ENCODE measurements at regions not wholly inside any gene's neighbourhood (a gene's known extent, or its start where the extent isn't known, plus 50 kb on each side); places are given as distances from the start of the nearest gene placed in this dataset.

DNA sequence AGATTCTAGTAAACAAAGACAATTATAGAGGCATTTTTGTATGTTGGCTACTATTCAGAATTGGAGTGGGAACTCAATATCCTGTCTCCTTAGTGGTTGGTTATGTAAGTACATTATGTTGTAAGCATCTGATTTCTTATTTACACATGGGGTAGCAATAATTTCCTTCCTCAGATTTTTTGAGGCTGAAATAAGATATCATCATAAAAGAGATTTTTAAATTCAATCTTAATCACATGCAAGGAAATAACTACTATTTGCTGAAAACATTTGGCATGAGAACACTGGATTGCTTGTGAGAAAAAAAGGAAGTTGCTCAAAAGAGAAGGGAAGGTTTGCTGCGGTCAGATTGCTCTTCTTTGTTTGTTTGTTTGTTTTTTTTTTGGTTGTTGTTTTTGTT is 437.7 kb upstream of the HS3ST1 start:
- Histone ChIP-seq H3K9me3 (ENCODE audit: control insufficient read depth in 1 of 2, insufficient read depth in 1 of 2, low read length in 2 of 2) (no peaks in the 10 kb centered on the region), H3K27ac (ENCODE audit: low read depth in 1 of 2, low read length in 2 of 2) (no peak overlapping the region), H3K4me3 (ENCODE audit: low read length) (no peak overlapping the region), H3K4me1 (ENCODE audit: insufficient read depth, low read length) (no peaks in the 10 kb centered on the region), H3K36me3 (ENCODE audit: insufficient read depth, low read length) (no peaks in the 10 kb centered on the region), H3K27me3 (ENCODE audit: control insufficient read depth in 1 of 2, insufficient read depth in 2 of 2, low read length in 2 of 2) (no peaks in the 10 kb centered on the region)
- peaks cover 4% of the 10 kb centered on the region for H3K27me3 Mint-ChIP-seq
- POLR2A ChIA-PET = no interaction called here
- no peak for DNase-seq
- H3K4me1 Mint-ChIP-seq (ENCODE audit: low read depth) = no peaks in the 10 kb centered on the region
- H3K9me3 Mint-ChIP-seq = peaks cover 2% of the 10 kb centered on the region
- CTCF ChIA-PET = no interaction called here
- intact Hi-C loops (cut with DNase I, micrococcal nuclease) = no loop called here
- no peak overlapping the region for H3K4me3 Mint-ChIP-seq
- H3K27ac Mint-ChIP-seq = no peak overlapping the region
- TF ChIP-seq, protein P1, sequence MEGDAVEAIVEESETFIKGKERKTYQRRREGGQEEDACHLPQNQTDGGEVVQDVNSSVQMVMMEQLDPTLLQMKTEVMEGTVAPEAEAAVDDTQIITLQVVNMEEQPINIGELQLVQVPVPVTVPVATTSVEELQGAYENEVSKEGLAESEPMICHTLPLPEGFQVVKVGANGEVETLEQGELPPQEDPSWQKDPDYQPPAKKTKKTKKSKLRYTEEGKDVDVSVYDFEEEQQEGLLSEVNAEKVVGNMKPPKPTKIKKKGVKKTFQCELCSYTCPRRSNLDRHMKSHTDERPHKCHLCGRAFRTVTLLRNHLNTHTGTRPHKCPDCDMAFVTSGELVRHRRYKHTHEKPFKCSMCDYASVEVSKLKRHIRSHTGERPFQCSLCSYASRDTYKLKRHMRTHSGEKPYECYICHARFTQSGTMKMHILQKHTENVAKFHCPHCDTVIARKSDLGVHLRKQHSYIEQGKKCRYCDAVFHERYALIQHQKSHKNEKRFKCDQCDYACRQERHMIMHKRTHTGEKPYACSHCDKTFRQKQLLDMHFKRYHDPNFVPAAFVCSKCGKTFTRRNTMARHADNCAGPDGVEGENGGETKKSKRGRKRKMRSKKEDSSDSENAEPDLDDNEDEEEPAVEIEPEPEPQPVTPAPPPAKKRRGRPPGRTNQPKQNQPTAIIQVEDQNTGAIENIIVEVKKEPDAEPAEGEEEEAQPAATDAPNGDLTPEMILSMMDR (IDR thresholded peaks at IDR 0.05) = no peak
- H3K36me3 Mint-ChIP-seq (ENCODE audit: low read depth) = no peaks in the 10 kb centered on the region
- ATAC-seq (ENCODE audit: poor library complexity) = no peak

DNA sequence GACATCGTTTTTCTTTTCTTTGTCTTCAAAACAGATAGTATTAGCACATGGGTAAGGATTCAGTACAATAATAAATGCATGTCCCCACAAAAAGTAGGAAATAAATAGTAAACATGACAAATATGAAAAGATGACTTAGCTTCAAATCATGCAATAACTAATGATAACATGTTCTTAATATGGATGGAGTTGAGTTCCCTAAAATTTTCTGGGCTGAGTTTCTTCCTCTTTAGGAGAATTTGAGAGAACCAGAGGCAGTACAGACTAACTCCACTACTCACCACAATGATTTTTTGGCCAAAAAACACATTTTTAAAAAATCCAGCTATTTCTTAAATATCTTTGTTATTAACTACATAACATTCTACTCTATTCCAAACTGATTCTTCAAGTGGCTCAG is 432.3 kb upstream of the HS3ST1 start:
- Histone ChIP-seq H3K4me3 (ENCODE audit: low read length) (no peak overlapping the region), H3K27me3 (ENCODE audit: control insufficient read depth in 1 of 2, insufficient read depth in 2 of 2, low read length in 2 of 2) (no peaks in the 10 kb centered on the region), H3K36me3 (ENCODE audit: insufficient read depth, low read length) (no peaks in the 10 kb centered on the region), H3K4me1 (ENCODE audit: insufficient read depth, low read length) (no peaks in the 10 kb centered on the region), H3K27ac (ENCODE audit: low read depth in 1 of 2, low read length in 2 of 2) (no peak overlapping the region), H3K9me3 (ENCODE audit: control insufficient read depth in 1 of 2, insufficient read depth in 1 of 2, low read length in 2 of 2) (no peaks in the 10 kb centered on the region)
- no peaks in the 10 kb centered on the region for H3K36me3 Mint-ChIP-seq (ENCODE audit: low read depth)
- no peak overlapping the region for H3K27ac Mint-ChIP-seq
- peaks cover 2% of the 10 kb centered on the region for H3K9me3 Mint-ChIP-seq
- intact Hi-C loops (cut with DNase I, micrococcal nuclease) = no loop called here
- no peaks in the 10 kb centered on the region for H3K4me1 Mint-ChIP-seq (ENCODE audit: low read depth)
- TF ChIP-seq, protein P1 (IDR thresholded peaks at IDR 0.05) = no peak
- CTCF ChIA-PET = no interaction called here
- no peak overlapping the region for H3K4me3 Mint-ChIP-seq
- no peaks in the 10 kb centered on the region for H3K27me3 Mint-ChIP-seq
- no peak for DNase-seq
- no peak for ATAC-seq (ENCODE audit: poor library complexity)
- POLR2A ChIA-PET = no interaction called here

DNA sequence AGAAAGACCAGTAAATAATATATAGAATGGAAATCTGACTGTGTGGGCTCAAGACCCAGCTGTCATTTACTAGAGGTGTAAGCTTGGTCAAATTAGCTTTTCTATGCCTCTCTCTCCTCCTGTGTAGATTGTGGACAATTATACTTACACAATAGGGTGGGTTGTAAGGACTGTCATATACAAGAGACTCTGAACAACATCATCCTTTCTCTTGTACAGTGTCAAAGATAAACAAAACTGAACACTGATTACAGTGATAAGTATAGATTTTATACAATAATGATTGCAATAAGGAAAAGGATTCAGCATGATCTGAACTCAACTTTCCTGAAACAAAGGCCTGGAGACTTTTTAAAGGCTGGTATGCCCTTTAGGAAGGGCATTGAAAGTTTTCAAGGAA is 429.2 kb upstream of the HS3ST1 start:
- Mint-ChIP-seq H3K4me3 (no peak overlapping the region), H3K36me3 (ENCODE audit: low read depth) (no peaks in the 10 kb centered on the region), H3K27ac (no peak overlapping the region), H3K4me1 (ENCODE audit: low read depth) (no peaks in the 10 kb centered on the region), H3K9me3 (peaks cover under 1% of the 10 kb centered on the region), H3K27me3 (no peaks in the 10 kb centered on the region)
- ChIA-PET POLR2A (no interaction called here), CTCF (no interaction called here)
- TF ChIP-seq, protein P1 (IDR thresholded peaks at IDR 0.05) = no peak
- H3K36me3 ChIP-seq (ENCODE audit: insufficient read depth, low read length) = no peaks in the 10 kb centered on the region
- no peaks in the 10 kb centered on the region for H3K9me3 ChIP-seq (ENCODE audit: control insufficient read depth in 1 of 2, insufficient read depth in 1 of 2, low read length in 2 of 2)
- no peaks in the 10 kb centered on the region for H3K27me3 ChIP-seq (ENCODE audit: control insufficient read depth in 1 of 2, insufficient read depth in 2 of 2, low read length in 2 of 2)
- ATAC-seq (ENCODE audit: poor library complexity) (no peak), DNase-seq (no peak)
- H3K27ac ChIP-seq (ENCODE audit: low read depth in 1 of 2, low read length in 2 of 2) = no peak overlapping the region
- no peaks in the 10 kb centered on the region for H3K4me1 ChIP-seq (ENCODE audit: insufficient read depth, low read length)
- no peak overlapping the region for H3K4me3 ChIP-seq (ENCODE audit: low read length)
- intact Hi-C loops (cut with DNase I, micrococcal nuclease) = no loop called here
